ENCODE measurements at regions not wholly inside any gene's neighbourhood (a gene's known extent, or its start where the extent isn't known, plus 50 kb on each side); places are given as distances from the start of the nearest gene placed in this dataset.

GRCh38 chr20:40009542-40009941 is 679.5 kb downstream of the MAFB start:
- dilution Hi-C loops (cut with MboI; ENCODE audit: extremely low pct_ligation_motif_present, low sequenced_read_pairs), result no loop called here
- Histone ChIP-seq H3K27me3 (ENCODE audit: control insufficient read depth in 2 of 2, insufficient read depth in 2 of 2, low read length in 2 of 2) (no peaks in the 10 kb centered on the region), H3K9ac (replicated peaks; ENCODE audit: extremely low read depth, insufficient read depth, low read length) (no peak overlapping the region), H3K4me3 (replicated peaks in 1 of 3; ENCODE audit: insufficient read depth in 1 of 3, low read depth in 1 of 3, low read length in 3 of 3) (no peak overlapping the region), H3K4me1 (ENCODE audit: control insufficient read depth, extremely low read depth, insufficient read depth, low read length) (no peaks in the 10 kb centered on the region), H2AFZ (ENCODE audit: low read depth, low read length) (no peak overlapping the region), H3K27ac (ENCODE audit: insufficient read depth, low read depth, low read length) (no peak overlapping the region), H3K79me2 (ENCODE audit: control insufficient read depth, insufficient read depth, low read length) (no peaks in the 10 kb centered on the region), H3K9me3 (replicated peaks; ENCODE audit: control insufficient read depth, insufficient read depth, low read length) (no peaks in the 10 kb centered on the region), H3K9me1 (replicated peaks; ENCODE audit: control insufficient read depth, extremely low read depth, insufficient read depth, low read length) (no peaks in the 10 kb centered on the region), H4K20me1 (replicated peaks; ENCODE audit: control insufficient read depth, extremely low read depth, insufficient read depth, low read length) (no peaks in the 10 kb centered on the region), H3K36me3 (ENCODE audit: control insufficient read depth in 2 of 2, extremely low read depth in 1 of 2, insufficient read depth in 2 of 2, low read length in 2 of 2) (no peaks in the 10 kb centered on the region), H3K4me2 (ENCODE audit: insufficient read depth, low read length) (no peak overlapping the region)
- TF ChIP-seq POLR2AphosphoS5 (IDR thresholded peaks at IDR 0.05; ENCODE audit: insufficient read depth, low read depth, low read length) (no peak), MYC (IDR thresholded peaks at IDR 0.05; ENCODE audit: low read depth, low read length) (no peak), POLR2A (IDR thresholded peaks at IDR 0.05; ENCODE audit: low read depth, low read length) (no peak)
- TF ChIP-seq, protein P1, sequence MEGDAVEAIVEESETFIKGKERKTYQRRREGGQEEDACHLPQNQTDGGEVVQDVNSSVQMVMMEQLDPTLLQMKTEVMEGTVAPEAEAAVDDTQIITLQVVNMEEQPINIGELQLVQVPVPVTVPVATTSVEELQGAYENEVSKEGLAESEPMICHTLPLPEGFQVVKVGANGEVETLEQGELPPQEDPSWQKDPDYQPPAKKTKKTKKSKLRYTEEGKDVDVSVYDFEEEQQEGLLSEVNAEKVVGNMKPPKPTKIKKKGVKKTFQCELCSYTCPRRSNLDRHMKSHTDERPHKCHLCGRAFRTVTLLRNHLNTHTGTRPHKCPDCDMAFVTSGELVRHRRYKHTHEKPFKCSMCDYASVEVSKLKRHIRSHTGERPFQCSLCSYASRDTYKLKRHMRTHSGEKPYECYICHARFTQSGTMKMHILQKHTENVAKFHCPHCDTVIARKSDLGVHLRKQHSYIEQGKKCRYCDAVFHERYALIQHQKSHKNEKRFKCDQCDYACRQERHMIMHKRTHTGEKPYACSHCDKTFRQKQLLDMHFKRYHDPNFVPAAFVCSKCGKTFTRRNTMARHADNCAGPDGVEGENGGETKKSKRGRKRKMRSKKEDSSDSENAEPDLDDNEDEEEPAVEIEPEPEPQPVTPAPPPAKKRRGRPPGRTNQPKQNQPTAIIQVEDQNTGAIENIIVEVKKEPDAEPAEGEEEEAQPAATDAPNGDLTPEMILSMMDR (IDR thresholded peaks at IDR 0.05; ENCODE audit: extremely low read depth in 1 of 2, insufficient read depth in 1 of 2, low read depth in 1 of 2, low read length in 2 of 2), result no peak
- intact Hi-C loops (cut with micrococcal nuclease), result no loop called here
- CTCF ChIA-PET, result no interaction called here
- FAIRE-seq, result no peak
- DNase-seq (ENCODE audit: low read depth, low spot score), result no peak
- POLR2A ChIA-PET, result no interaction called here
- BruUV-seq (replicated peaks), result no TSS peak

GRCh38 chr20:40008177-40008576 is 680.9 kb downstream of the MAFB start:
- DNase-seq (ENCODE audit: low read depth, low spot score) (no peak), FAIRE-seq (no peak)
- H3K79me2 ChIP-seq (ENCODE audit: control insufficient read depth, insufficient read depth, low read length), result no peaks in the 10 kb centered on the region
- no peaks in the 10 kb centered on the region for H3K9me3 ChIP-seq (replicated peaks; ENCODE audit: control insufficient read depth, insufficient read depth, low read length)
- H3K36me3 ChIP-seq (ENCODE audit: control insufficient read depth in 2 of 2, extremely low read depth in 1 of 2, insufficient read depth in 2 of 2, low read length in 2 of 2), result no peaks in the 10 kb centered on the region
- H4K20me1 ChIP-seq (replicated peaks; ENCODE audit: control insufficient read depth, extremely low read depth, insufficient read depth, low read length), result no peaks in the 10 kb centered on the region
- H3K4me1 ChIP-seq (ENCODE audit: control insufficient read depth, extremely low read depth, insufficient read depth, low read length), result no peaks in the 10 kb centered on the region
- intact Hi-C loops (cut with micrococcal nuclease) (no loop called here), dilution Hi-C loops (cut with MboI; ENCODE audit: extremely low pct_ligation_motif_present, low sequenced_read_pairs) (no loop called here)
- H3K4me2 ChIP-seq (ENCODE audit: insufficient read depth, low read length), result no peak overlapping the region
- no peak overlapping the region for H3K4me3 ChIP-seq (replicated peaks in 1 of 3; ENCODE audit: insufficient read depth in 1 of 3, low read depth in 1 of 3, low read length in 3 of 3)
- H3K27me3 ChIP-seq (ENCODE audit: control insufficient read depth in 2 of 2, insufficient read depth in 2 of 2, low read length in 2 of 2), result no peaks in the 10 kb centered on the region
- ChIA-PET CTCF (no interaction called here), POLR2A (no interaction called here)
- no peak overlapping the region for H3K9ac ChIP-seq (replicated peaks; ENCODE audit: extremely low read depth, insufficient read depth, low read length)
- BruUV-seq (replicated peaks), result no TSS peak
- TF ChIP-seq MAX (IDR thresholded peaks at IDR 0.05; ENCODE audit: insufficient read depth, insufficient read length) (no peak), POLR2A (IDR thresholded peaks at IDR 0.05; ENCODE audit: low read depth, low read length) (no peak), EZH2 (IDR thresholded peaks at IDR 0.05; ENCODE audit: borderline replicate concordance, low read depth, low read length, severe bottlenecking) (no peak), JUN (IDR thresholded peaks at IDR 0.05; ENCODE audit: borderline replicate concordance, insufficient read depth, insufficient read length, low read depth) (no peak), MYC (IDR thresholded peaks at IDR 0.05; ENCODE audit: low read depth, low read length) (no peak), POLR2AphosphoS5 (IDR thresholded peaks at IDR 0.05; ENCODE audit: insufficient read depth, low read depth, low read length) (no peak), GATA2 (IDR thresholded peaks at IDR 0.05; ENCODE audit: insufficient read depth, insufficient read length, low read depth, low read length) (no peak), FOS (IDR thresholded peaks at IDR 0.05; ENCODE audit: borderline replicate concordance, insufficient read depth, low read length) (no peak)
- TF ChIP-seq, protein P1 (IDR thresholded peaks at IDR 0.05; ENCODE audit: extremely low read depth in 1 of 2, insufficient read depth in 1 of 2, low read depth in 1 of 2, low read length in 2 of 2), result no peak
- H3K27ac ChIP-seq (ENCODE audit: insufficient read depth, low read depth, low read length), result no peak overlapping the region
- H2AFZ ChIP-seq (ENCODE audit: low read depth, low read length), result no peak overlapping the region
- H3K9me1 ChIP-seq (replicated peaks; ENCODE audit: control insufficient read depth, extremely low read depth, insufficient read depth, low read length), result no peaks in the 10 kb centered on the region
